ENCODE measurements at regions not wholly inside any gene's neighbourhood (a gene's known extent, or its start where the extent isn't known, plus 50 kb on each side); places are given as distances from the start of the nearest gene placed in this dataset.

DNA sequence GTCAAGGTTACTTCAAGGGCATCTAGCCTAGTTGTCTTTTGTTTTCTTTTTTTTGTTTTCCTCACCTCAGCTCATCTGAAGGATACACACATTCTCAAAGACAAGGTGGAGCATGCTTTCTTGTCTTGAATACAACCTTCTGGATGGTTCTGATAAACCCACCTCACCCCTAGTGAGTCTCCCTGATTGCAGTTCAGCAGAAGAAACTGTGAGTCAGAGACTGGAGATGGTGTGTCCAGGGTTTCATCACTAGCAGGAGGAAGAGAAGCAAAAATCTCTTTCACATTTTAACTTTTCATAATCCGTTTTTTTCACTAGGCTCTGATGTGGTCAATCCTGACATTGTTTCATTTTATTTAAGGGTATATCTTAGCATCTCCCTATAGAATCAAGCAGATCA, 143.0 kb upstream of the NRBF2 start:
- H3K9me3 ChIP-seq = no peaks in the 10 kb centered on the region
- H3K36me3 ChIP-seq = no peaks in the 10 kb centered on the region
- DNase-seq = no peak
- peaks cover 5% of the 10 kb centered on the region for H3K27me3 ChIP-seq (ENCODE audit: low read depth)
- H3K4me3 ChIP-seq = no peak overlapping the region
- no peaks in the 10 kb centered on the region for H3K4me1 ChIP-seq
- intact Hi-C loops (cut with DNase I) = no loop called here
- no peak overlapping the region for H3K27ac ChIP-seq
- TF ChIP-seq, protein P1, sequence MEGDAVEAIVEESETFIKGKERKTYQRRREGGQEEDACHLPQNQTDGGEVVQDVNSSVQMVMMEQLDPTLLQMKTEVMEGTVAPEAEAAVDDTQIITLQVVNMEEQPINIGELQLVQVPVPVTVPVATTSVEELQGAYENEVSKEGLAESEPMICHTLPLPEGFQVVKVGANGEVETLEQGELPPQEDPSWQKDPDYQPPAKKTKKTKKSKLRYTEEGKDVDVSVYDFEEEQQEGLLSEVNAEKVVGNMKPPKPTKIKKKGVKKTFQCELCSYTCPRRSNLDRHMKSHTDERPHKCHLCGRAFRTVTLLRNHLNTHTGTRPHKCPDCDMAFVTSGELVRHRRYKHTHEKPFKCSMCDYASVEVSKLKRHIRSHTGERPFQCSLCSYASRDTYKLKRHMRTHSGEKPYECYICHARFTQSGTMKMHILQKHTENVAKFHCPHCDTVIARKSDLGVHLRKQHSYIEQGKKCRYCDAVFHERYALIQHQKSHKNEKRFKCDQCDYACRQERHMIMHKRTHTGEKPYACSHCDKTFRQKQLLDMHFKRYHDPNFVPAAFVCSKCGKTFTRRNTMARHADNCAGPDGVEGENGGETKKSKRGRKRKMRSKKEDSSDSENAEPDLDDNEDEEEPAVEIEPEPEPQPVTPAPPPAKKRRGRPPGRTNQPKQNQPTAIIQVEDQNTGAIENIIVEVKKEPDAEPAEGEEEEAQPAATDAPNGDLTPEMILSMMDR (IDR thresholded peaks at IDR 0.05) = no peak
- ATAC-seq = no peak

DNA sequence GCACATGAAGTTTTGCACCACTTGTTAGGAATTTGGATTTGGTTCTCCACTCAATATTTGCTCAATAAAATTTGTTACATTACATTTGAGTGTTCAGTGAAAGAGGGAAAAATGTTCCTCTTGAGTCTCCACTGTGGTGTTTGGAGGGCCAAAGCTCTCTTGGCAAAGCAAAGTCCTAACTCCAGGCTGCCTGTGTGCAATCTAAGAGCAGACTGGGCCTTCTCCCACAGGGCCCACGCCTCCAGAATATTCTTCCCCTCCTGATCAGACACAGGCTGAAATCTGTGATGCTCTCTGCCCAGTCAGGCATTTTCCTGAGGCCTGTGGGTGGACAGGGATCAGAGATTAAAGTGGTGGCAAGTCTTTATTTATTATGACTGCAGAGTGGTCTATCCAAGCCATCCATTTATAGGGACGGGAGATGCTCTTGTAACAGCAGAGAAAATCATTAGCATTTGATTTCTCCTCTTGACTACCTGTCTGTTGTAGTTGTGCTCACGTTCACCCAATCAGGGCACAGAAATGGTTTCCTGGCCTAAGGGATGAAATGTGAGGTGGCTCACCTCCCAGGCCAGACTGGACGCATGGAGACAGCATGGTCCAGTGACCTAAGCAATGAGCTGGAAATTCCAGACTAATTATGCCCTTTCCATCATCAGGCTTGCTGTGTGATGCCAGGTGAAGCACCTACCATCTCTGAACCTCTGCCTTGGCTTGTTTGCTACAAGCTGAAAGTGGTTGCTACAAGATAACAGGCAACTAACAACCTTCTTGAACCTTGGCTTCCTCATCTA, 147.1 kb upstream of the NRBF2 start:
- no peak overlapping the region for H3K4me3 ChIP-seq
- H3K27me3 ChIP-seq (ENCODE audit: low read depth) = no peaks in the 10 kb centered on the region
- ATAC-seq (no peak), DNase-seq (no peak)
- intact Hi-C loops (cut with DNase I) = no loop called here
- no peaks in the 10 kb centered on the region for H3K9me3 ChIP-seq
- TF ChIP-seq, protein P1 (IDR thresholded peaks at IDR 0.05) = no peak
- H3K27ac ChIP-seq = no peak overlapping the region
- H3K4me1 ChIP-seq = no peaks in the 10 kb centered on the region
- no peaks in the 10 kb centered on the region for H3K36me3 ChIP-seq

DNA sequence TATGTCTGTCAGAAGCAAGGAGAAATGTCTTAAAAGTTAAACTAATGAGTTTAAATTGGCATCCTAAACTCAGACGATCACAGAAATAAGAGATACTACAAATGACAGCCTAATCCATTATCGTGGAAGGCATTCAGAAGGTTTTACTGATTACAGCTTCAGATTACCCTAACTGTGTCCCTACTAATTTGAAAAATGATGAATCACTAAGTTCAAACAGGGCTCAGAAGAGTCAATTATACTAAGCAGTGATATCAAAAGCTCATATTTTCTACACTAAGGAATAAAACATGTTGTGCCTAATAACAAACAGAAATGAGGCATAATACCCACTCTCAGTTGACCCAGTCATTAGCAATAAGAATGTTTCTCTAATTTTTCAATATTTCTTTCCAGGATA, 152.0 kb upstream of the NRBF2 start:
- intact Hi-C loops (cut with DNase I) = no loop called here
- Histone ChIP-seq H3K36me3 (no peaks in the 10 kb centered on the region), H3K27ac (no peak overlapping the region), H3K9me3 (no peaks in the 10 kb centered on the region), H3K4me1 (no peaks in the 10 kb centered on the region), H3K4me3 (no peak overlapping the region), H3K27me3 (ENCODE audit: low read depth) (no peaks in the 10 kb centered on the region)
- TF ChIP-seq, protein P1 (IDR thresholded peaks at IDR 0.05) = no peak
- DNase-seq (no peak), ATAC-seq (no peak)

DNA sequence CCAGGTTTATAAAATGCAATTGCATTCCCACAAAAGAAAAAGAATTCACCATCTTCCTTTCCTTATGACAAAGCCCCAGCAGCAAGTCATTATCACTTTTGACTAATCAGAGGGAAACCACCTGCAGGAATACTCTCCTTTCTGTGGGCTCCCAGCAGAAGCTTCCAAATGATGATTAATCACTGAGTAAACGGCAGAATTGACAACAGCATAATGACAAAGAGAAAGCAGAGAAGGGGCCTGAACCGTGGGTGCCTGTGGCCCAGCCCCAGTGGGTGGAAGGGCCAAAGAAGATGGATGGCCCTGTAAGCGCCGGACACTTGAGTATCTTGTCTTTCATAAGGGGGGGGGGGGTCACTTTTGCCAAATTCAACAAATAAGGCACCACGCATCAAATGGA, 152.4 kb upstream of the NRBF2 start:
- DNase-seq (no peak), ATAC-seq (no peak)
- intact Hi-C loops (cut with DNase I) = no loop called here
- no peaks in the 10 kb centered on the region for H3K4me1 ChIP-seq
- H3K27ac ChIP-seq = no peak overlapping the region
- no peaks in the 10 kb centered on the region for H3K27me3 ChIP-seq (ENCODE audit: low read depth)
- no peaks in the 10 kb centered on the region for H3K36me3 ChIP-seq
- H3K9me3 ChIP-seq = no peaks in the 10 kb centered on the region
- no peak overlapping the region for H3K4me3 ChIP-seq
- TF ChIP-seq, protein P1 (IDR thresholded peaks at IDR 0.05) = no peak

DNA sequence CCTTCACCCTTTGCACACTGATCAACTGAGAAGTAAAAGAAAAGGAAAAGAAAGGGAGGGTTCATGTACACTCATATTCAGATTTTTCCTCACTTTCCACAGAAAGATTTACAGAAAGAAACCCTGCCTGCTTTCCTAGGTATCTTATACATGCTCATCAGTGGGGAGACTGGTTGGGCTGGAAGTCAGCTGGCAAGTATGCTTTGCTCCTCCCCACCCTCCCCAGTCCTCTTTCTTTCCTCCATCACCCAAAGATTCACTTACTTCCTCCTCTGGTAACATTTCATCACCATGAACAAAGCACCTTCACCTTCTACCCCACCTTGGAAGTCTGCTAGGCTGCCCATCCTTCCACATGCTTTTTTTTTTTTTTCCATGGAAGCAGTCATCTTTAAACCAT, 153.2 kb upstream of the NRBF2 start:
- TF ChIP-seq, protein P1 (IDR thresholded peaks at IDR 0.05) = no peak
- intact Hi-C loops (cut with DNase I) = no loop called here

More for the DNA sequence above, 153.2 kb upstream of the NRBF2 start:
- Histone ChIP-seq H3K27me3 (ENCODE audit: low read depth) (no peaks in the 10 kb centered on the region), H3K4me3 (no peak overlapping the region), H3K9me3 (no peaks in the 10 kb centered on the region), H3K4me1 (no peaks in the 10 kb centered on the region), H3K27ac (no peak overlapping the region), H3K36me3 (no peaks in the 10 kb centered on the region)
- ATAC-seq (no peak), DNase-seq (no peak)

Data from lower lobe of right lung (tissue), 2 donors.